Lower lobe of right lung (tissue), 2 donors: ENCODE measurements at regions not wholly inside any gene's neighbourhood (a gene's known extent, or its start where the extent isn't known, plus 50 kb on each side); places are given as distances from the start of the nearest gene placed in this dataset.

Experiments used
- ATAC-seq, 2 donors: fragments of 200-7000 bp; cut with Tn5 transposase; one replicate each; pipeline ENCODE4 v1.9.1; 2020 to 2022; ENCODE audit warnings: mild to moderate bottlenecking in 2 of 2, moderate library complexity in 2 of 2
- DNase-seq: peaks from one replicate; pipeline ENCODE4 v3.0.0-alpha.2; 2020
- H3K27ac ChIP-seq: fragments of 200-600 bp; one replicate; pipeline ENCODE4 v1.8.0; 2022
- H3K27me3 ChIP-seq: fragments of 200-600 bp; one replicate; pipeline ENCODE4 v1.8.0; 2022; ENCODE audit warnings: low read depth
- H3K36me3 ChIP-seq: fragments of 200-600 bp; one replicate; pipeline ENCODE4 v1.8.0; 2022; ENCODE audit warnings: mild to moderate bottlenecking
- H3K4me1 ChIP-seq: fragments of 200-600 bp; one replicate; pipeline ENCODE4 v1.8.0; 2022
- H3K4me3 ChIP-seq: fragments of 200-600 bp; one replicate; pipeline ENCODE4 v1.8.0; 2022; ENCODE audit warnings: mild to moderate bottlenecking
- H3K9me3 ChIP-seq: fragments of 200-600 bp; one replicate; pipeline ENCODE4 v1.8.0; 2022
- CTCF ChIP-seq: fragments of 200-600 bp; IDR thresholded peaks from one replicate; pipeline ENCODE4 v1.8.0; 2022; ENCODE audit warnings: antibody characterized with exemption, mild to moderate bottlenecking
- intact Hi-C: fragments of 100-400 bp; cut with DNase I; formaldehyde crosslinking; loops from one replicate; pipeline ENCODE4 v1.11.0; 2022
- donor health status: DM: no; HTN: yes; CAD: no; lungs with severe emphysema.

GRCh38 chr3:70774641-70775040 is 462.2 kb upstream of the MDFIC2 start:
- no peak overlapping the region for H3K4me3 ChIP-seq
- no peaks in the 10 kb centered on the region for H3K4me1 ChIP-seq
- no peaks in the 10 kb centered on the region for H3K27me3 ChIP-seq
- H3K36me3 ChIP-seq: no peaks in the 10 kb centered on the region
- ATAC-seq (no peak), DNase-seq (no peak)
- H3K27ac ChIP-seq: no peak overlapping the region
- intact Hi-C loops: no loop called here
- no peaks in the 10 kb centered on the region for H3K9me3 ChIP-seq
- TF ChIP-seq CTCF: no peak

DNA sequence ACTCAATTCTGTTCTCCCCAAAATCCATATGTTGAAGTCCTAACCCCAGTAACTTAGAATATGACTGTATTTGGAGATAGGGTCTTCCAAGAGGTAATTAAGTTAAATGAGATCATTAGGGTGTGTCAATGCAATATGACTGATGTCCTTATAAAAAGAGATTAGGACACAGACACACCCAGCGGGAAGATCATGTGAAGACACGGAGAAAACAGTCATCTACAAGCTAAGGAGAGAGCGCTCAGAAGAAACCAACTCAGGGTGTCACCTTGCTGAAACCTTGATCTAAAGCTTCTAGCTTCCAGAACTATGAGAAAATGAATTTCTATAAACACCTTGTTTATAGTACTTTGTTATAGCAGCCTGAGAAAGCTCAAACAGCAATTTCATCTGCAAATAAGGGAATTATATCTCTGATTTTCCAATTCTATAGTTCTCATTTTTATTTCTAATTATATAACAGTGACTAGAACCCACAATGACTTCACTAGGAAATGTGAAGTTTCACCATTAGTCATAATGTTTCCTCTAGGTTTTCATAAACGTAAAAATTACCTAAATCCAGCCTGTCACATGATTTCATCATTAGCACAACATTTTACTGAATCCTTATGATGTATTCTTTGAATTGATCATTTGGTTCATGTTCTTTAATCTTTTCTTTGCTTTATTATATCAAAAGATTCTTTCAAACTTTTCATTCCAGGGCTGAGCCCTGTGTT is 459.1 kb upstream of the MDFIC2 start:
- H3K9me3 ChIP-seq: no peaks in the 10 kb centered on the region
- no peaks in the 10 kb centered on the region for H3K27me3 ChIP-seq
- H3K4me3 ChIP-seq: no peak overlapping the region
- no peaks in the 10 kb centered on the region for H3K36me3 ChIP-seq
- no peak overlapping the region for H3K27ac ChIP-seq
- DNase-seq (no peak), ATAC-seq (no peak)
- TF ChIP-seq CTCF: no peak
- no peaks in the 10 kb centered on the region for H3K4me1 ChIP-seq
- intact Hi-C loops: no loop called here

- no peaks in the 10 kb centered on the region for H3K27me3 ChIP-seq
- no peaks in the 10 kb centered on the region for H3K36me3 ChIP-seq
- H3K9me3 ChIP-seq: no peaks in the 10 kb centered on the region
- ATAC-seq (no peak), DNase-seq (no peak)
- H3K27ac ChIP-seq: no peak overlapping the region
- intact Hi-C loops: no loop called here
- no peak overlapping the region for H3K4me3 ChIP-seq
- H3K4me1 ChIP-seq: no peaks in the 10 kb centered on the region
- no peak for TF ChIP-seq CTCF
Observed at GRCh38 chr3:70770650-70771049, 458.2 kb upstream of the MDFIC2 start.

DNA sequence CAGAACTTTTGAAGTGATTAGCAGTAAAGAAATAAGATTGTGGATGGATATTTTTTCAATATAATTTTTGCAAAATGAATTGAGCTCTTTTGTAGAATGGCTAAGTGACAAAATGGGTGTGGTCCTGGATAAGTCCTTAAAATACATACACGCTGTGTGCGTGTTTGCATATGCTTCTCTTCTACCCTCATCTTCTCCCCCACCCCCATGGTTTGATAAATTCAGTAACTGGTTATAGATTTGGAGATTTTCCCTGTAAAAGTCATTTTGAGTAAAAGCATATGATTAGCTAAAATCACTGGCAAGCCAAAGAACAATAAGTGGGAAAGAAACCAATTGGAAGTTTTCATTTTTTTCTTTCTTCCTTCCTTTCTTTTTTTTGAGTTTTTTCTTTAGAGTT is 453.9 kb upstream of the MDFIC2 start:
- no peaks in the 10 kb centered on the region for H3K9me3 ChIP-seq
- no peaks in the 10 kb centered on the region for H3K27me3 ChIP-seq
- ATAC-seq (no peak), DNase-seq (no peak)
- intact Hi-C loops: no loop called here
- no peaks in the 10 kb centered on the region for H3K4me1 ChIP-seq
- no peaks in the 10 kb centered on the region for H3K36me3 ChIP-seq
- TF ChIP-seq CTCF: no peak
- no peak overlapping the region for H3K4me3 ChIP-seq
- no peak overlapping the region for H3K27ac ChIP-seq

DNA sequence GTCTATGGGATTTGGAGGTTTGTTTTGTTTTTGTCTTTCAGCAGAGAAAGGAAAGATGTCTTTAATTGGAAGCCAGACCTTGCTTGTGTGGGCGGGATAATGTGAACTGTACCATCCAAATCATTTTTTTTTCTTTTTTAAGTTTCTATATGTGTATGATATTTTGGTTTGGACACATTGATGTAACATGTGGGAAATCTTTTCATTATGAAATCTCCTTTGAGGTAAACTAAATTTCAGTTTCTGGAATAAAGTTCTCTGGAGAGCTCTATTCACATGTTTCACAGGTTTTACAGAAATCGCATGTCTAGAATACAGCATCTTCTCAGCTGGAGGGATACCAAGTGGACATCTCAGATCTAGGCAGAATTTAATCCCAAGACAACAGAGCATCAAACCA is 451.5 kb upstream of the MDFIC2 start:
- TF ChIP-seq CTCF: no peak
- no peak overlapping the region for H3K27ac ChIP-seq
- no peaks in the 10 kb centered on the region for H3K36me3 ChIP-seq
- H3K9me3 ChIP-seq: no peaks in the 10 kb centered on the region
- H3K4me1 ChIP-seq: no peaks in the 10 kb centered on the region
- intact Hi-C loops: no loop called here
- DNase-seq (no peak), ATAC-seq (no peak)
- no peak overlapping the region for H3K4me3 ChIP-seq
- no peaks in the 10 kb centered on the region for H3K27me3 ChIP-seq
